Suprapubic skin (tissue), 4 donors: ENCODE measurements at regions not wholly inside any gene's neighbourhood (a gene's known extent, or its start where the extent isn't known, plus 50 kb on each side); places are given as distances from the start of the nearest gene placed in this dataset.

Source experiments
- DNase-seq, 2 donors: peaks; one replicate each; pipeline ENCODE4 v3.0.0-alpha.2; 2019; ENCODE audit warnings: low spot score in 2 of 2
- H3K27ac ChIP-seq: fragments of 200-600 bp; sonication (generic); one replicate; pipeline ENCODE4 v1.5.1; 2019
- H3K27me3 ChIP-seq: fragments of 200-600 bp; sonication (generic); one replicate; pipeline ENCODE4 v1.5.1; 2019
- H3K36me3 ChIP-seq: fragments of 200-600 bp; sonication (generic); one replicate; pipeline ENCODE4 v1.5.1; 2019
- H3K4me1 ChIP-seq: fragments of 200-600 bp; sonication (generic); one replicate; pipeline ENCODE4 v1.5.1; 2019
- H3K4me3 ChIP-seq: fragments of 200-600 bp; sonication (generic); one replicate; pipeline ENCODE4 v1.5.1; 2019; ENCODE audit warnings: mild to moderate bottlenecking
- H3K9me3 ChIP-seq: fragments of 200-600 bp; sonication (generic); one replicate; pipeline ENCODE4 v1.5.1; 2019
- CTCF ChIP-seq, 2 donors: fragments of 200-600 bp in 1 of 2; fragments of 450-650 bp in 1 of 2; sonication (generic) in 1 of 2; IDR thresholded peaks; one replicate each; pipeline ENCODE4 v1.5.1; 2016 to 2019; ENCODE audit warnings: antibody characterized with exemption in 2 of 2, mild to moderate bottlenecking in 1 of 2, moderate library complexity in 1 of 2
- EP300 ChIP-seq: sonication (generic); formaldehyde crosslinking; IDR thresholded peaks from one replicate; pipeline ENCODE4 v1.6.1; 2017; ENCODE audit warnings: antibody characterized with exemption
- POLR2A ChIP-seq, 2 donors: fragments of 450-650 bp; IDR thresholded peaks; one replicate each; pipeline ENCODE4 v1.6.1; 2017; ENCODE audit warnings: antibody characterized with exemption in 2 of 2, mild to moderate bottlenecking in 2 of 2, moderate library complexity in 2 of 2
- POLR2AphosphoS5 ChIP-seq, 3 donors: sonication (generic); formaldehyde crosslinking; IDR thresholded peaks; one replicate each; pipeline ENCODE4 v1.6.1; 2017; ENCODE audit warnings: antibody characterized with exemption in 3 of 3
- WGBS: methylation state at CpG from one replicate; pipeline ENCODE4 v1.1.5; 2018; 5-methylcytosine and 5-hydroxymethylcytosine counted together

GRCh38 chr3:152113992-152114651, 154.6 kb upstream of the MBNL1 start:
- DNase-seq = no peak
- Histone ChIP-seq H3K27me3 (no peaks in the 10 kb centered on the region), H3K4me1 (no peaks in the 10 kb centered on the region), H3K36me3 (no peaks in the 10 kb centered on the region), H3K4me3 (no peak overlapping the region), H3K27ac (no peak overlapping the region), H3K9me3 (no peaks in the 10 kb centered on the region)
- TF ChIP-seq EP300 (no peak), POLR2AphosphoS5 (IDR thresholded peaks at IDR 0.05) (no peak)
- WGBS = 94% methylated on average over 2 of the region's 2 CpGs

GRCh38 chr3:152120601-152121269, 148.0 kb upstream of the MBNL1 start:
- TF ChIP-seq EP300 = no peak
- TF ChIP-seq CTCF (IDR thresholded peaks at IDR 0.05) = no peak
- no peak for TF ChIP-seq POLR2AphosphoS5 (IDR thresholded peaks at IDR 0.05)
- TF ChIP-seq POLR2A (IDR thresholded peaks at IDR 0.05) = no peak
- H3K27ac ChIP-seq = no peak overlapping the region
- no peaks in the 10 kb centered on the region for H3K36me3 ChIP-seq
- no peaks in the 10 kb centered on the region for H3K9me3 ChIP-seq
- H3K4me3 ChIP-seq = no peak overlapping the region
- no peaks in the 10 kb centered on the region for H3K27me3 ChIP-seq
- 92% methylated on average over 2 of the region's 2 CpGs for WGBS
- H3K4me1 ChIP-seq = no peaks in the 10 kb centered on the region
- no peak for DNase-seq

GRCh38 chr3:152121270-152121636, 147.5 kb upstream of the MBNL1 start:
- TF ChIP-seq CTCF (IDR thresholded peaks at IDR 0.05) (no peak), POLR2A (IDR thresholded peaks at IDR 0.05) (no peak), EP300 (no peak), POLR2AphosphoS5 (IDR thresholded peaks at IDR 0.05) (no peak)
- H3K36me3 ChIP-seq = no peaks in the 10 kb centered on the region
- no peak overlapping the region for H3K4me3 ChIP-seq
- no peaks in the 10 kb centered on the region for H3K9me3 ChIP-seq
- no peak overlapping the region for H3K27ac ChIP-seq
- no peaks in the 10 kb centered on the region for H3K27me3 ChIP-seq
- no peak for DNase-seq
- WGBS = 56% methylated on average over 1 of the region's 1 CpG
- H3K4me1 ChIP-seq = no peaks in the 10 kb centered on the region

GRCh38 chr3:152122851-152123250, 145.9 kb upstream of the MBNL1 start:
- Histone ChIP-seq H3K27ac (no peak overlapping the region), H3K36me3 (no peaks in the 10 kb centered on the region), H3K27me3 (no peaks in the 10 kb centered on the region), H3K4me1 (no peaks in the 10 kb centered on the region), H3K9me3 (no peaks in the 10 kb centered on the region), H3K4me3 (no peak overlapping the region)
- DNase-seq = no peak
- WGBS = 68% methylated on average over 5 of the region's 5 CpGs
- TF ChIP-seq POLR2AphosphoS5 (IDR thresholded peaks at IDR 0.05) (no peak), CTCF (IDR thresholded peaks at IDR 0.05) (no peak), POLR2A (IDR thresholded peaks at IDR 0.05) (no peak), EP300 (no peak)

- no peaks in the 10 kb centered on the region for H3K4me1 ChIP-seq
- 94% methylated on average over 1 of the region's 1 CpG for WGBS
Observed at GRCh38 chr3:152123457-152123856, 145.3 kb upstream of the MBNL1 start.

More at GRCh38 chr3:152123457-152123856, 145.3 kb upstream of the MBNL1 start:
- no peaks in the 10 kb centered on the region for H3K9me3 ChIP-seq
- H3K27me3 ChIP-seq = no peaks in the 10 kb centered on the region
- TF ChIP-seq POLR2AphosphoS5 (IDR thresholded peaks at IDR 0.05) (no peak), CTCF (IDR thresholded peaks at IDR 0.05) (no peak), EP300 (no peak), POLR2A (IDR thresholded peaks at IDR 0.05) (no peak)
- no peak for DNase-seq
- H3K36me3 ChIP-seq = no peaks in the 10 kb centered on the region
- no peak overlapping the region for H3K4me3 ChIP-seq
- H3K27ac ChIP-seq = no peak overlapping the region
